ENCODE measurements at regions not wholly inside any gene's neighbourhood (a gene's known extent, or its start where the extent isn't known, plus 50 kb on each side); places are given as distances from the start of the nearest gene placed in this dataset.

DNA sequence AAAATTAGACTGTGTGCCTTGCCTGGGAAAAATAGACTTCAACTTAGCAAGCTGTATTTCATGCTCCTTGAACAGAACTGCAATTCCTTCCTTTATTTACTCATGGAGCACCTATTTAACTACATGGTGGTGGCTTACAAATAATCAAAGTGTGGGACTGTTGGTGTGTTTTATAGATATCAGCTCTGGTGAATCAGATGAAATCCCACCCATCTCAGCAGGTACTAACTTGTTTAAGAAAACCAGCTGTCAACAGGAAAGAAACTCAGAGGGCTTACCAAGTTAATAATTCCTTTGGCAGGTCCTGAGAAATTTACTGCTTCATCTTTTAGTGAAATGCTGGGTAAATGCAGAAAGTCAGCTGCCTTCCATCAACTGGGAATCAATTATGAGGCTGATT lies 830.6 kb downstream of the SLC4A3 start:
- no peak for DNase-seq (ENCODE audit: low read depth)
- no peak overlapping the region for H3K4me3 ChIP-seq (ENCODE audit: low read depth, low read length)
- TF ChIP-seq, protein P1, sequence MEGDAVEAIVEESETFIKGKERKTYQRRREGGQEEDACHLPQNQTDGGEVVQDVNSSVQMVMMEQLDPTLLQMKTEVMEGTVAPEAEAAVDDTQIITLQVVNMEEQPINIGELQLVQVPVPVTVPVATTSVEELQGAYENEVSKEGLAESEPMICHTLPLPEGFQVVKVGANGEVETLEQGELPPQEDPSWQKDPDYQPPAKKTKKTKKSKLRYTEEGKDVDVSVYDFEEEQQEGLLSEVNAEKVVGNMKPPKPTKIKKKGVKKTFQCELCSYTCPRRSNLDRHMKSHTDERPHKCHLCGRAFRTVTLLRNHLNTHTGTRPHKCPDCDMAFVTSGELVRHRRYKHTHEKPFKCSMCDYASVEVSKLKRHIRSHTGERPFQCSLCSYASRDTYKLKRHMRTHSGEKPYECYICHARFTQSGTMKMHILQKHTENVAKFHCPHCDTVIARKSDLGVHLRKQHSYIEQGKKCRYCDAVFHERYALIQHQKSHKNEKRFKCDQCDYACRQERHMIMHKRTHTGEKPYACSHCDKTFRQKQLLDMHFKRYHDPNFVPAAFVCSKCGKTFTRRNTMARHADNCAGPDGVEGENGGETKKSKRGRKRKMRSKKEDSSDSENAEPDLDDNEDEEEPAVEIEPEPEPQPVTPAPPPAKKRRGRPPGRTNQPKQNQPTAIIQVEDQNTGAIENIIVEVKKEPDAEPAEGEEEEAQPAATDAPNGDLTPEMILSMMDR (IDR thresholded peaks at IDR 0.05; ENCODE audit: control insufficient read depth, extremely low read depth, insufficient read depth): no peak

DNA sequence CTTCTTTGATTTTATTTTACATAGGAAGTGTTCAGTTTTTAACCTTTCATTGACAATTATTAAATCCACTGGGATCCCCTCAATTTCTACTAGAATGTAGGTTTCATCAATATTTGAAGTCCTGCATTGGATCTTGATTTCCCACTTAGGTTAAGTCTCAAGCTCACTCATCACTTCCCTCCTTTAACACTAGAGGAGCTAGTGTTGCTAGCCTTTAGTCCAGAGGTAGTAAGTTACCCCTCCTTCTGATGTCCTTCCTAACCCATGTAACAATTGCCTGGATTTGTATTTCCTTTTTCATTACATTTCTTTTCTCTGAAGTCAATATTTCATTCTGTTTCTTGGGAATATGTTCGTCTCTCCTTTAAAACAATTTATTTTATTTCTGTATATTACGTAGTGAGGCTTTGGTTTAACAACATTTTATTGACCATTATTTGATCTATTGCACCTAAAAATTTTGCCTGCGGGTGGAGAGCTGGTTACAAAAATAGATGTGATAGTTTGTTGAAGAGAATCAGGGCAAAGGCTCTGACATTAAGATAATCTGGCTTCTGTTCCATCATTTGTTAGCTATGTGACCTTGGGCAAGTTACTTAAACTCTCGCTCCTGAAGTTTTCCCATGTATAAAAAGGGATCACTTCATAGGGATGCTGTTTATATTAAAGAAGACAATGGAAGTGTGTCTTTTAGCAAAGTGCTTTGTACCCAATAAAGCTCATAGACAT lies 833.0 kb downstream of the SLC4A3 start:
- no peak for DNase-seq (ENCODE audit: low read depth)
- no peak overlapping the region for H3K4me3 ChIP-seq (ENCODE audit: low read depth, low read length)
- TF ChIP-seq, protein P1 (IDR thresholded peaks at IDR 0.05; ENCODE audit: control insufficient read depth, extremely low read depth, insufficient read depth): no peak

DNA sequence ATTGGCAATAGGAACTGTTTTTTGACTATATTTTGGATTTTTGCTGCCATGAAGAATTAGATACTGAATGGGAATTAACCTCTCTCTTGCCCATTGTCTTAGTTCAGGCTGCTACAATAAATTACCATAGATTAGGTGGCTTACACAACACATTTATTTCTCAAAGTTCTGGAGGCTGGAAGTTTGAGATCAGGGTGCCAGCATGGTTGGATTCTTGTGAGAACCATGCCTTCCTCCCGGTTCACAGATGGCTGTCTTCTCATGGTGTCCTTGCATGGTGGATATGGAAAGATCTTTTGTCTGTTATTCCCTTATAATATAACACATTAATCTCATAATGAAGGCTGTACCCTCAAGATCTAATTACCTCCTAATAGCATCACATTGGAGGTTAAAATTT lies 836.4 kb downstream of the SLC4A3 start:
- DNase-seq (ENCODE audit: low read depth): no peak
- TF ChIP-seq, protein P1 (IDR thresholded peaks at IDR 0.05; ENCODE audit: control insufficient read depth, extremely low read depth, insufficient read depth): no peak

DNA sequence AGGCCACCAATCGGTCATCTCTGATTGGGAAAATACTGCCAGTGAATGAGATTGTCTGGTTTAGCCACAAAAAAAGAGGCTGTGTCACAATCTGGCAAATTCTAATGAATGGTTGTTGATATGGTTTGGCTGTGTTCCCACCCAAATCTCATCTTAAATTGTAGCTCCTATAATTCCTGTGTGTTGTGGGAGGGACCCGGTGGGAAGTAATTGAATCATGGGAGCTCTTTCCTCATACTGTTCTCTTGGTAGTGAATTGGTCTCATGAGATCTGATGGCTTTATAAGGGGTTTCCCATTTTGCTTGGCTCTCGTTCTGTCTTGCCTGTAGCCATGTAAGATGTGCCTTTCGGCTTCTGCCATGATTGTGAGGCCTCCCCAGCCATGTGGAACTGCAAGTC lies 838.3 kb downstream of the SLC4A3 start:
- TF ChIP-seq, protein P1 (IDR thresholded peaks at IDR 0.05; ENCODE audit: control insufficient read depth, extremely low read depth, insufficient read depth): no peak
- DNase-seq (ENCODE audit: low read depth): no peak
- no peak overlapping the region for H3K4me3 ChIP-seq (ENCODE audit: low read depth, low read length)

More for the DNA sequence above, 836.4 kb downstream of the SLC4A3 start:
- H3K4me3 ChIP-seq (ENCODE audit: low read depth, low read length): no peak overlapping the region

DNA sequence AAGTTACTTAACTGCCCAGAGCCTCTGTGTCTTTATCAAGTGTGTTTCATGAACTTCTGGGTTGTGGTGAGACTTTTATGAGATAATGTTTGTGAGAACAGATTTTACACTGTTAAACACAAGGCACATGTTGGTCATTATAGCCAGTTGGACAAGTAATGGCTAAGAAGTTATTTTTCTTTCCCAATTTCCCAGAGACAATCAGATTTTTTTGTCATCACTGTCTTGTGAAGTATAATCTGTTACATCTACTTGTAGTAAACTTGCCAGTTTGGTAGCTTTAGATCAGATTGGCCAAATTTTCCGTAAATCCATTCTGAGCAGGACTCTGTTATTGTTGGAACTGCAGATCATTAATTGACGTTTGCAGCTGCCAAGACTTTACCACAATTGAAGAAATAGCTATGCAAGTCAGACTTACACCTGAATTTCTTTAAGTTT lies 838.8 kb downstream of the SLC4A3 start:
- TF ChIP-seq, protein P1 (IDR thresholded peaks at IDR 0.05; ENCODE audit: control insufficient read depth, extremely low read depth, insufficient read depth): no peak
- no peak overlapping the region for H3K4me3 ChIP-seq (ENCODE audit: low read depth, low read length)
- DNase-seq (ENCODE audit: low read depth): no peak

DNA sequence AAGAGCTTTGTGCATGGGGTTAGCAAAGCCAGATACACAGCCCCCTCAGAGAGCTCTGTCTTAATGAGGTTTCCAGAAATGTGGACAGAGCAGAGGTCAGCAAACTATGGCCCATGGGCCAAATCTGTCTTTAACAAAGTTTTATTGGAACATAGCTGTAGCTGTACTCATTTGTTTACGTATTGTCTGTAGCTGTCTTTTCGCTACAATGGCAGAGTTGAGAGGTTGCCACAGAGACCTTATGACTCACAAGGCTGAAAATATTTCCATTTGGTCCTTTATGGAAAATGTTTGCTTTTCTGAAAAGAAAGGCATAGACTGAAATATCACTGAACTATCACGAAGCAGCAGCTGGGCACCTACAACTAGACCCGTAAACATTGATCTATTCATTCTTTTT lies 841.8 kb downstream of the SLC4A3 start:
- TF ChIP-seq, protein P1 (IDR thresholded peaks at IDR 0.05; ENCODE audit: control insufficient read depth, extremely low read depth, insufficient read depth): no peak
- H3K4me3 ChIP-seq (ENCODE audit: low read depth, low read length): no peak overlapping the region
- peak; percentile 30 for DNase-seq (ENCODE audit: low read depth)

DNA sequence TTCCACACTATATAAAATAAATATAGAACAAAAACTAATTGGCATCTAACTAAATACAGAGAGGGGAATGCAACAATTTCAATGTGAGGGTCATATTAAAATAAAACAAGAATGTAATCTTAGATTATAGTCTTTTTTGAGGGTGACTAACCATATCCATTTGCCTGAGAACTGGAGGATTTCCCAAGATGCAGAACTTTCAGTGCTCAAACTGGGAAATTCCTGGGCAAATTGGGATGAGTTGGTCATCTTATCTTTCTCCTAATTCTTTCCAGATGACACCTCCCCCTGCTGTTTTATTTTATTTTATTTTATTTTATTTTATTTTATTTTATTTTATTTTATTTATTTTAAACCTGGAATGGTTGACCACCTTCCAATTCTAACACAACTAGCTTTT lies 846.2 kb downstream of the SLC4A3 start:
- TF ChIP-seq, protein P1 (IDR thresholded peaks at IDR 0.05; ENCODE audit: control insufficient read depth, extremely low read depth, insufficient read depth): no peak
- no peak for DNase-seq (ENCODE audit: low read depth)
- no peak overlapping the region for H3K4me3 ChIP-seq (ENCODE audit: low read depth, low read length)

Measured in LNCaP clone FGC (cell line).